CD4-positive, CD25-positive, alpha-beta regulatory T cell (primary cell): ENCODE measurements at regions not wholly inside any gene's neighbourhood (a gene's known extent, or its start where the extent isn't known, plus 50 kb on each side); places are given as distances from the start of the nearest gene placed in this dataset.

Experiments
- ATAC-seq, 2 donors: fragments of 150-1000 bp; cut with Tn5 transposase; one replicate each; pipeline ENCODE4 v1.10.0; 2021; ENCODE audit warnings: low read depth in 2 of 2, moderate number of reproducible peaks in 2 of 2, moderate library complexity in 1 of 2
- DNase-seq, 3 donors: peaks; one replicate each; pipeline versions ENCODE4 v3.0.0 to v3.0.0-alpha.2; 2012 to 2022; ENCODE audit warnings: mixed read lengths in 1 of 3
- H3K27ac ChIP-seq: one replicate; pipeline ENCODE4 v1.7.0; 2013; ENCODE audit warnings: mild to moderate bottlenecking, low read length; ENCODE audit not compliant: insufficient read depth, poor library complexity, severe bottlenecking
- H3K27me3 ChIP-seq: one replicate; pipeline ENCODE4 v1.7.0; 2013; ENCODE audit warnings: low read length; ENCODE audit not compliant: control insufficient read depth, insufficient read depth
- H3K36me3 ChIP-seq: one replicate; pipeline ENCODE4 v1.7.0; 2013; ENCODE audit warnings: mild to moderate bottlenecking, low read length, moderate library complexity; ENCODE audit not compliant: control insufficient read depth, insufficient read depth
- H3K4me1 ChIP-seq: 2 replicates; pipeline ENCODE4 v1.7.0; 2013; ENCODE audit warnings: mild to moderate bottlenecking, low read length; ENCODE audit not compliant: insufficient read depth, control insufficient read depth, poor library complexity, severe bottlenecking
- H3K4me3 ChIP-seq: one replicate; pipeline ENCODE4 v1.7.0; 2013; ENCODE audit warnings: low read depth, mild to moderate bottlenecking, low read length, moderate library complexity
- H3K9me3 ChIP-seq, 2 experiments: 1 replicate in 1 of 2; 2 replicates in 1 of 2; pipeline ENCODE4 v1.7.0; 2013; ENCODE audit warnings: low read length in 2 of 2, mild to moderate bottlenecking in 1 of 2, moderate library complexity in 1 of 2; ENCODE audit not compliant: control insufficient read depth in 2 of 2
- H3K27ac Mint-ChIP-seq, 3 donors: one replicate each; pipeline ENCODE4 v1.8.0; 2020 to 2022; ENCODE audit warnings: mild to moderate bottlenecking in 3 of 3, mixed read lengths in 3 of 3, moderate library complexity in 2 of 3
- H3K27me3 Mint-ChIP-seq: one replicate; pipeline ENCODE4 v1.8.0; 2022; ENCODE audit warnings: mild to moderate bottlenecking, mixed read lengths
- H3K36me3 Mint-ChIP-seq: one replicate; pipeline ENCODE4 v1.8.0; 2020; ENCODE audit warnings: mixed read lengths
- H3K4me1 Mint-ChIP-seq, 4 donors: one replicate each; pipeline ENCODE4 v1.8.0; 2020 to 2022; ENCODE audit warnings: mixed read lengths in 4 of 4, mild to moderate bottlenecking in 1 of 4
- H3K4me3 Mint-ChIP-seq, 4 donors: one replicate each; pipeline ENCODE4 v1.8.0; 2020 to 2022; ENCODE audit warnings: mild to moderate bottlenecking in 4 of 4, mixed read lengths in 4 of 4, moderate library complexity in 3 of 4
- H3K9me3 Mint-ChIP-seq, 7 donors: one replicate each; pipeline ENCODE4 v1.8.0; 2020 to 2022; ENCODE audit warnings: mixed read lengths in 7 of 7, mild to moderate bottlenecking in 3 of 7, moderate library complexity in 2 of 7

- DNase-seq (no peak), ATAC-seq (no peak)
- peaks cover 0 to 13% (median 4%) of the 10 kb centered on the region in 7 donors for H3K9me3 Mint-ChIP-seq
- no peaks in the 10 kb centered on the region for H3K36me3 Mint-ChIP-seq
- no peak overlapping the region for H3K27ac Mint-ChIP-seq
- no peak overlapping the region for H3K4me3 Mint-ChIP-seq
- no peaks in the 10 kb centered on the region for H3K9me3 ChIP-seq
- no peaks in the 10 kb centered on the region for H3K4me1 Mint-ChIP-seq
- no peaks in the 10 kb centered on the region for H3K36me3 ChIP-seq
- H3K4me3 ChIP-seq, result no peak overlapping the region
- H3K27me3 ChIP-seq, result no peaks in the 10 kb centered on the region
- no peaks in the 10 kb centered on the region for H3K27me3 Mint-ChIP-seq
- no peaks in the 10 kb centered on the region for H3K4me1 ChIP-seq
- no peak overlapping the region for H3K27ac ChIP-seq
Measured at GRCh38 chr18:43420950-43421349, 143.7 kb upstream of the SYT4 start.

GRCh38 chr18:43422518-43422917 is 145.2 kb upstream of the SYT4 start:
- no peak for DNase-seq
- H3K27ac ChIP-seq, result no peak overlapping the region
- no peaks in the 10 kb centered on the region for H3K4me1 Mint-ChIP-seq
- H3K4me3 ChIP-seq, result no peak overlapping the region
- no peaks in the 10 kb centered on the region for H3K27me3 ChIP-seq
- no peak for ATAC-seq
- H3K4me3 Mint-ChIP-seq, result no peak overlapping the region
- no peaks in the 10 kb centered on the region for H3K27me3 Mint-ChIP-seq
- no peak overlapping the region for H3K27ac Mint-ChIP-seq
- no peaks in the 10 kb centered on the region for H3K9me3 ChIP-seq
- H3K36me3 Mint-ChIP-seq, result no peaks in the 10 kb centered on the region
- no peaks in the 10 kb centered on the region for H3K4me1 ChIP-seq
- peaks cover 0 to 13% (median 4%) of the 10 kb centered on the region in 7 donors for H3K9me3 Mint-ChIP-seq
- H3K36me3 ChIP-seq, result no peaks in the 10 kb centered on the region

GRCh38 chr18:43435851-43436250 is 158.6 kb upstream of the SYT4 start:
- no peaks in the 10 kb centered on the region for H3K4me1 Mint-ChIP-seq
- no peaks in the 10 kb centered on the region for H3K36me3 Mint-ChIP-seq
- Histone ChIP-seq H3K4me1 (no peaks in the 10 kb centered on the region), H3K4me3 (no peak overlapping the region), H3K27me3 (no peaks in the 10 kb centered on the region), H3K27ac (no peak overlapping the region), H3K36me3 (no peaks in the 10 kb centered on the region), H3K9me3 (peaks cover 1 to 5% of the 10 kb centered on the region in 2 experiments)
- H3K27ac Mint-ChIP-seq, result no peak overlapping the region
- ATAC-seq (no peak), DNase-seq (no peak)
- H3K4me3 Mint-ChIP-seq, result no peak overlapping the region
- peaks cover 0 to 33% (median 3%) of the 10 kb centered on the region in 7 donors for H3K9me3 Mint-ChIP-seq
- no peaks in the 10 kb centered on the region for H3K27me3 Mint-ChIP-seq

- Histone ChIP-seq H3K27ac (no peak overlapping the region), H3K27me3 (no peaks in the 10 kb centered on the region), H3K4me1 (no peaks in the 10 kb centered on the region), H3K9me3 (peaks cover 0 to 5% of the 10 kb centered on the region in 2 experiments), H3K4me3 (no peak overlapping the region), H3K36me3 (no peaks in the 10 kb centered on the region)
- ATAC-seq, result no peak
- H3K36me3 Mint-ChIP-seq, result no peaks in the 10 kb centered on the region
- H3K27me3 Mint-ChIP-seq, result no peaks in the 10 kb centered on the region
- H3K4me3 Mint-ChIP-seq, result no peak overlapping the region
- no peaks in the 10 kb centered on the region for H3K4me1 Mint-ChIP-seq
- H3K27ac Mint-ChIP-seq, result no peak overlapping the region
- DNase-seq, result no peak
- H3K9me3 Mint-ChIP-seq, result peaks cover 3 to 23% (median 4%) of the 10 kb centered on the region in 7 donors
Measured at GRCh38 chr18:43442131-43442530, 164.8 kb upstream of the SYT4 start.

GRCh38 chr18:43442571-43442970 is 165.3 kb upstream of the SYT4 start:
- H3K4me1 ChIP-seq, result no peaks in the 10 kb centered on the region
- H3K27ac ChIP-seq, result no peak overlapping the region
- no peak for ATAC-seq
- peaks cover 3 to 20% (median 4%) of the 10 kb centered on the region in 7 donors for H3K9me3 Mint-ChIP-seq
- peaks cover 0 to 5% of the 10 kb centered on the region in 2 experiments for H3K9me3 ChIP-seq
- H3K36me3 ChIP-seq, result no peaks in the 10 kb centered on the region
- no peaks in the 10 kb centered on the region for H3K27me3 ChIP-seq
- DNase-seq, result no peak
- H3K36me3 Mint-ChIP-seq, result no peaks in the 10 kb centered on the region
- H3K4me1 Mint-ChIP-seq, result no peaks in the 10 kb centered on the region
- no peak overlapping the region for H3K4me3 Mint-ChIP-seq
- H3K4me3 ChIP-seq, result no peak overlapping the region
- H3K27ac Mint-ChIP-seq, result no peak overlapping the region
- no peaks in the 10 kb centered on the region for H3K27me3 Mint-ChIP-seq

- DNase-seq (no peak), ATAC-seq (no peak)
- H3K9me3 Mint-ChIP-seq, result peaks cover 0 to 29% (median 13%) of the 10 kb centered on the region in 7 donors
- Histone ChIP-seq H3K36me3 (no peaks in the 10 kb centered on the region), H3K27ac (no peak overlapping the region), H3K4me3 (no peak overlapping the region), H3K4me1 (no peaks in the 10 kb centered on the region), H3K9me3 (peaks cover 1 to 22% of the 10 kb centered on the region in 2 experiments), H3K27me3 (no peaks in the 10 kb centered on the region)
- H3K27me3 Mint-ChIP-seq, result no peaks in the 10 kb centered on the region
- no peaks in the 10 kb centered on the region for H3K36me3 Mint-ChIP-seq
- no peaks in the 10 kb centered on the region for H3K4me1 Mint-ChIP-seq
- H3K27ac Mint-ChIP-seq, result no peak overlapping the region
- no peak overlapping the region for H3K4me3 Mint-ChIP-seq
Measured at GRCh38 chr18:43465483-43465882, 188.2 kb upstream of the SYT4 start.

GRCh38 chr18:43471873-43472272 is 194.6 kb upstream of the SYT4 start:
- no peak for DNase-seq
- Histone ChIP-seq H3K4me3 (no peak overlapping the region), H3K27me3 (no peaks in the 10 kb centered on the region), H3K27ac (no peak overlapping the region), H3K4me1 (no peaks in the 10 kb centered on the region), H3K36me3 (no peaks in the 10 kb centered on the region), H3K9me3 (peaks cover 0 to 1% of the 10 kb centered on the region in 2 experiments)
- H3K27ac Mint-ChIP-seq, result no peak overlapping the region
- H3K4me3 Mint-ChIP-seq, result no peak overlapping the region
- H3K27me3 Mint-ChIP-seq, result no peaks in the 10 kb centered on the region
- H3K9me3 Mint-ChIP-seq, result peaks cover 0 to 6% (median 2%) of the 10 kb centered on the region in 7 donors
- no peaks in the 10 kb centered on the region for H3K36me3 Mint-ChIP-seq
- no peaks in the 10 kb centered on the region for H3K4me1 Mint-ChIP-seq
- ATAC-seq, result no peak

- Mint-ChIP-seq H3K27me3 (no peaks in the 10 kb centered on the region), H3K9me3 (peaks cover 0 to 18% (median 5%) of the 10 kb centered on the region in 7 donors), H3K36me3 (no peaks in the 10 kb centered on the region), H3K4me3 (no peak overlapping the region), H3K27ac (no peak overlapping the region), H3K4me1 (no peaks in the 10 kb centered on the region)
- ATAC-seq (no peak), DNase-seq (no peak)
- Histone ChIP-seq H3K4me3 (no peak overlapping the region), H3K36me3 (no peaks in the 10 kb centered on the region), H3K27me3 (no peaks in the 10 kb centered on the region), H3K9me3 (peaks cover 5 to 7% of the 10 kb centered on the region in 2 experiments), H3K4me1 (no peaks in the 10 kb centered on the region), H3K27ac (no peak overlapping the region)
Measured at GRCh38 chr18:43481069-43481468, 203.8 kb upstream of the SYT4 start.
